ENCODE measurements at regions not wholly inside any gene's neighbourhood (a gene's known extent, or its start where the extent isn't known, plus 50 kb on each side); places are given as distances from the start of the nearest gene placed in this dataset.

DNA sequence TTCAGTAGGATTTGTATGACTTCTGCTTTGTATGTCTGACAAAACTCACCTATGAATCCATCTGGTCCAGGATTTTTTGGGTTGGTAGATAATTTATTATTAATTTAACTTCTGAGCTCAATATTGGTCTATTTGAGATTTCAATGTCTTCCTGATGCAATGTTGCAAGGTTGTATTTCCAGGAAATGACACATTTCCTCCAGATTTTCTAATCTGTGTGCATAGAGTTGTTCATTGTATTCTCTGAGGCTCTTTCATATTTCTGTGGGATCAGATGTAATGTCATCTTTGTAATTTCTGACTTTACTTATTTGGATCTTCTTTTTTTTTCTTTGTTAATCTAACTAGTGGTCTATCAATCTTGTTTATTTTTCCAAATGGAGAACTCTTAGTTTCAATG, 584.7 kb upstream of the SETBP1 start:
- TF ChIP-seq, protein P1, sequence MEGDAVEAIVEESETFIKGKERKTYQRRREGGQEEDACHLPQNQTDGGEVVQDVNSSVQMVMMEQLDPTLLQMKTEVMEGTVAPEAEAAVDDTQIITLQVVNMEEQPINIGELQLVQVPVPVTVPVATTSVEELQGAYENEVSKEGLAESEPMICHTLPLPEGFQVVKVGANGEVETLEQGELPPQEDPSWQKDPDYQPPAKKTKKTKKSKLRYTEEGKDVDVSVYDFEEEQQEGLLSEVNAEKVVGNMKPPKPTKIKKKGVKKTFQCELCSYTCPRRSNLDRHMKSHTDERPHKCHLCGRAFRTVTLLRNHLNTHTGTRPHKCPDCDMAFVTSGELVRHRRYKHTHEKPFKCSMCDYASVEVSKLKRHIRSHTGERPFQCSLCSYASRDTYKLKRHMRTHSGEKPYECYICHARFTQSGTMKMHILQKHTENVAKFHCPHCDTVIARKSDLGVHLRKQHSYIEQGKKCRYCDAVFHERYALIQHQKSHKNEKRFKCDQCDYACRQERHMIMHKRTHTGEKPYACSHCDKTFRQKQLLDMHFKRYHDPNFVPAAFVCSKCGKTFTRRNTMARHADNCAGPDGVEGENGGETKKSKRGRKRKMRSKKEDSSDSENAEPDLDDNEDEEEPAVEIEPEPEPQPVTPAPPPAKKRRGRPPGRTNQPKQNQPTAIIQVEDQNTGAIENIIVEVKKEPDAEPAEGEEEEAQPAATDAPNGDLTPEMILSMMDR (conservative IDR thresholded peaks at IDR 0.05 in 1 of 2, IDR thresholded peaks at IDR 0.05 in 1 of 2; ENCODE audit: low read depth in 1 of 2, low read length in 2 of 2), result no peak
- TF ChIP-seq EZH2 (IDR thresholded peaks at IDR 0.05; ENCODE audit: low read length, missing control alignments), result no peak
